GM23338 (cell line): ENCODE measurements at regions not wholly inside any gene's neighbourhood (a gene's known extent, or its start where the extent isn't known, plus 50 kb on each side); places are given as distances from the start of the nearest gene placed in this dataset.

ENCODE experiments used
- ATAC-seq: fragments of 200-7000 bp; cut with Tn5 transposase; 3 replicates; pipeline ENCODE4 v1.9.1; 2020
- DNase-seq: peaks from one replicate; pipeline ENCODE4 v3.0.0-alpha.2; 2015; ENCODE audit warnings: low spot score
- H2AFZ ChIP-seq: fragments of 200-600 bp; sonication (generic); 2 replicates; pipeline ENCODE4 v1.8.0; 2016; ENCODE audit warnings: antibody characterized with exemption, mild to moderate bottlenecking, moderate library complexity
- H3F3A ChIP-seq: fragments of 200-600 bp; sonication (generic); replicated peaks from 2 replicates; pipeline ENCODE4 v1.8.0; 2017; ENCODE audit warnings: antibody characterized with exemption, mixed run types, low read depth
- H3K27ac ChIP-seq: fragments of 200-600 bp; sonication (generic); 2 replicates; pipeline ENCODE4 v1.6.1; 2016; ENCODE audit warnings: low read depth
- H3K27me3 ChIP-seq: fragments of 200-600 bp; sonication (generic); 2 replicates; pipeline ENCODE4 v1.8.0; 2016; ENCODE audit warnings: mild to moderate bottlenecking, mixed run types, moderate library complexity; ENCODE audit not compliant: insufficient read depth
- H3K36me3 ChIP-seq: fragments of 200-600 bp; sonication (generic); 2 replicates; pipeline ENCODE4 v1.8.0; 2016; ENCODE audit warnings: mild to moderate bottlenecking; ENCODE audit not compliant: insufficient read depth
- H3K4me1 ChIP-seq: fragments of 200-600 bp; sonication (generic); 2 replicates; pipeline ENCODE4 v1.8.0; 2016; ENCODE audit warnings: mild to moderate bottlenecking, moderate library complexity; ENCODE audit not compliant: insufficient read depth
- H3K4me2 ChIP-seq: fragments of 200-600 bp; sonication (generic); 2 replicates; pipeline ENCODE4 v1.7.1; 2017; ENCODE audit warnings: mixed run types
- H3K4me3 ChIP-seq: fragments of 200-600 bp; sonication (generic); 2 replicates; pipeline ENCODE4 v1.6.1; 2016; ENCODE audit warnings: mixed run types
- H3K79me2 ChIP-seq: fragments of 200-600 bp; sonication (generic); replicated peaks from 2 replicates; pipeline ENCODE4 v1.8.0; 2017; ENCODE audit warnings: mild to moderate bottlenecking; ENCODE audit not compliant: insufficient read depth
- H3K9me2 ChIP-seq: fragments of 200-600 bp; sonication (generic); 2 replicates; pipeline ENCODE4 v1.8.0; 2017; ENCODE audit not compliant: insufficient read depth
- H4K20me1 ChIP-seq: fragments of 200-600 bp; sonication (generic); replicated peaks from 2 replicates; pipeline ENCODE4 v1.8.0; 2017; ENCODE audit warnings: mild to moderate bottlenecking; ENCODE audit not compliant: insufficient read depth
- H3K27ac Mint-ChIP-seq: 2 replicates; pipeline ENCODE4 v1.8.0; 2020; ENCODE audit warnings: inconsistent platforms, mild to moderate bottlenecking, moderate library complexity, mixed read lengths
- H3K27me3 Mint-ChIP-seq: 3 replicates; pipeline ENCODE4 v1.8.0; 2022; ENCODE audit warnings: low read depth, mild to moderate bottlenecking, moderate library complexity, mixed read lengths, inconsistent platforms; ENCODE audit not compliant: insufficient read depth, poor library complexity
- H3K36me3 Mint-ChIP-seq: 3 replicates; pipeline ENCODE4 v1.8.0; 2021; ENCODE audit warnings: low read depth, mild to moderate bottlenecking, inconsistent platforms, moderate library complexity, mixed read lengths
- H3K4me1 Mint-ChIP-seq: 3 replicates; pipeline ENCODE4 v1.8.0; 2020; ENCODE audit warnings: mild to moderate bottlenecking, inconsistent platforms, mixed read lengths
- H3K4me3 Mint-ChIP-seq: 3 replicates; pipeline ENCODE4 v1.8.0; 2021; ENCODE audit warnings: moderate library complexity, mild to moderate bottlenecking, inconsistent platforms, mixed read lengths
- H3K9me3 Mint-ChIP-seq: 3 replicates; pipeline ENCODE4 v1.8.0; 2020; ENCODE audit warnings: moderate library complexity, mild to moderate bottlenecking, inconsistent platforms, mixed read lengths
- CREB1 ChIP-seq: fragments of 250-450 bp; sonication (Bioruptor Pico); IDR thresholded peaks from 2 replicates; pipeline ENCODE4 v1.5.0; 2020; ENCODE audit warnings: low read depth, mild to moderate bottlenecking, moderate library complexity
- CTCF ChIP-seq, 2 experiments: fragments of 200-600 bp in 1 of 2; sonication (generic) in 1 of 2; conservative IDR thresholded peaks; 2 replicates each; pipeline versions ENCODE4 v1.5.1 to v1.6.1; 2016 to 2017; ENCODE audit warnings: antibody characterized with exemption in 2 of 2, low read depth in 2 of 2, mild to moderate bottlenecking in 2 of 2, moderate library complexity in 1 of 2
- ETS1 ChIP-seq: IDR thresholded peaks from 2 replicates; pipeline ENCODE4 v1.6.1; 2016; ENCODE audit warnings: antibody characterized with exemption
- EZH2phosphoT487 ChIP-seq: fragments of 200-600 bp; sonication (generic); IDR thresholded peaks from one replicate; pipeline ENCODE4 v1.8.1; 2018; ENCODE audit warnings: antibody characterized with exemption; ENCODE audit not compliant: unreplicated experiment
- NANOG ChIP-seq: IDR thresholded peaks from 2 replicates; pipeline ENCODE4 v1.6.1; 2016; ENCODE audit warnings: antibody characterized with exemption, borderline replicate concordance
- POLR2AphosphoS5 ChIP-seq: IDR thresholded peaks from 2 replicates; pipeline ENCODE4 v1.6.1; 2016; ENCODE audit warnings: antibody characterized with exemption, low read depth
- REST ChIP-seq: IDR thresholded peaks from one replicate; pipeline ENCODE4 v1.6.1; 2018; ENCODE audit warnings: antibody characterized with exemption; ENCODE audit not compliant: unreplicated experiment
- ZNF114 ChIP-seq: fragments of 250-450 bp; sonication (Bioruptor Pico); IDR thresholded peaks from 2 replicates; pipeline ENCODE4 v1.5.0; 2020; ENCODE audit warnings: mild to moderate bottlenecking, moderate library complexity
- ZNF331 ChIP-seq: fragments of 250-450 bp; sonication (Bioruptor Pico); IDR thresholded peaks from 2 replicates; pipeline ENCODE4 v1.5.0; 2020; ENCODE audit warnings: low read depth, mild to moderate bottlenecking, moderate library complexity
- ZNF462 ChIP-seq: fragments of 250-450 bp; sonication (Bioruptor Pico); IDR thresholded peaks from 2 replicates; pipeline ENCODE4 v1.5.0; 2020; ENCODE audit warnings: mild to moderate bottlenecking, moderate library complexity

GRCh38 chr9:26689041-26689440 lies 203.6 kb downstream of the CAAP1 start (continued):
- TF ChIP-seq CTCF (conservative IDR thresholded peaks at IDR 0.05; ENCODE audit: low read depth in 2 of 2) (no peak), NANOG (no peak), CREB1 (CRISPR knock-in tag) (no peak), ZNF114 (CRISPR knock-in tag) (no peak), POLR2AphosphoS5 (no peak), REST (no peak), ETS1 (no peak), ZNF331 (CRISPR knock-in tag) (no peak), EZH2phosphoT487 (no peak)

- Histone ChIP-seq H3K27me3 (no peaks in the 10 kb centered on the region), H3K79me2 (no peaks in the 10 kb centered on the region), H3K27ac (no peak overlapping the region), H4K20me1 (no peaks in the 10 kb centered on the region), H3F3A (no peaks in the 10 kb centered on the region), H3K36me3 (no peaks in the 10 kb centered on the region), H2AFZ (0 out of 2 replicates have a peak overlapping the region, but pooled peaks have one; percentile 5), H3K4me2 (no peak overlapping the region), H3K9me2 (no peaks in the 10 kb centered on the region), H3K4me3 (no peak overlapping the region), H3K4me1 (peaks cover 8% of the 10 kb centered on the region)
- Mint-ChIP-seq H3K4me3 (no peak overlapping the region), H3K36me3 (no peaks in the 10 kb centered on the region), H3K9me3 (no peaks in the 10 kb centered on the region), H3K27me3 (no peaks in the 10 kb centered on the region), H3K4me1 (peaks cover 8% of the 10 kb centered on the region; the same call in 2 of the 3 replicates), H3K27ac (no peak overlapping the region)
- ATAC-seq = peak; percentile 72
- DNase-seq = no peak
- TF ChIP-seq CTCF (conservative IDR thresholded peaks at IDR 0.05; ENCODE audit: low read depth in 2 of 2) (no peak), ZNF462 (CRISPR knock-in tag) (peak; percentile 55; the same call in 1 of the 2 replicates)
Measured at GRCh38 chr9:26687421-26687820, 205.2 kb downstream of the CAAP1 start.
